ENCODE measurements at regions not wholly inside any gene's neighbourhood (a gene's known extent, or its start where the extent isn't known, plus 50 kb on each side); places are given as distances from the start of the nearest gene placed in this dataset.

GRCh38 chr2:14544247-14544646 lies 88.3 kb upstream of the LRATD1 start:
- Histone ChIP-seq H2BK12ac (ENCODE audit: low read length) (no peak overlapping the region), H3K9ac (ENCODE audit: low read depth, low read length, poor library complexity) (no peak overlapping the region), H2AFZ (ENCODE audit: low read length) (no peak overlapping the region), H3K79me1 (ENCODE audit: low read depth, low read length) (no peaks in the 10 kb centered on the region), H4K91ac (ENCODE audit: low read depth, low read length, poor library complexity) (no peak overlapping the region), H3K27me3 (ENCODE audit: control insufficient read depth in 3 of 3, insufficient read depth in 3 of 3, low read depth in 1 of 3, low read length in 3 of 3) (no peaks in the 10 kb centered on the region), H3K18ac (ENCODE audit: low read length) (no peak overlapping the region), H3K4me2 (ENCODE audit: insufficient read depth, low read length, poor library complexity, severe bottlenecking) (no peak overlapping the region), H3K36me3 (replicated peaks in 1 of 2; ENCODE audit: control insufficient read depth in 2 of 2, insufficient read depth in 2 of 2, low read length in 2 of 2) (no peaks in the 10 kb centered on the region), H3K4me3 (ENCODE audit: low read length in 2 of 2) (no peak overlapping the region), H4K8ac (ENCODE audit: low read depth, low read length) (no peak overlapping the region), H2BK120ac (ENCODE audit: low read depth, low read length) (no peak overlapping the region), H2BK5ac (ENCODE audit: low read length) (no peak overlapping the region), H2AK5ac (ENCODE audit: low read depth, low read length) (no peak overlapping the region), H3K14ac (ENCODE audit: low read length) (no peak overlapping the region), H3K4ac (ENCODE audit: low read length) (no peak overlapping the region), H3K4me1 (ENCODE audit: control insufficient read depth in 2 of 2, insufficient read depth in 1 of 2, low read depth in 1 of 2, low read length in 2 of 2) (no peaks in the 10 kb centered on the region), H2BK15ac (ENCODE audit: low read length) (no peak overlapping the region), H3K9me3 (replicated peaks in 1 of 2; ENCODE audit: control insufficient read depth in 2 of 2, insufficient read depth in 1 of 2, low read depth in 1 of 2, low read length in 2 of 2) (peaks cover 0 to 2% of the 10 kb centered on the region in 2 donors), H3K23ac (ENCODE audit: low read depth, low read length, poor library complexity) (no peak overlapping the region), H3K27ac (replicated peaks; ENCODE audit: low read length) (no peak overlapping the region)
- WGBS, 2 donors (ENCODE audit: extremely low coverage in 2 of 2, insufficient read length in 2 of 2, insufficient replicate concordance in 1 of 2), result no CpG with 5 or more reads among the region's 4 CpGs
- DNase-seq (ENCODE audit: low spot score), result no peak

GRCh38 chr2:14547830-14548229 lies 84.7 kb upstream of the LRATD1 start:
- Histone ChIP-seq H3K9me3 (replicated peaks in 1 of 2; ENCODE audit: control insufficient read depth in 2 of 2, insufficient read depth in 1 of 2, low read depth in 1 of 2, low read length in 2 of 2) (peaks cover 0 to 2% of the 10 kb centered on the region in 2 donors), H3K23ac (ENCODE audit: low read depth, low read length, poor library complexity) (no peak overlapping the region), H2BK12ac (ENCODE audit: low read length) (no peak overlapping the region), H3K4me3 (ENCODE audit: low read length in 2 of 2) (no peak overlapping the region), H4K91ac (ENCODE audit: low read depth, low read length, poor library complexity) (no peak overlapping the region), H2BK15ac (ENCODE audit: low read length) (no peak overlapping the region), H3K14ac (ENCODE audit: low read length) (no peak overlapping the region), H3K79me1 (ENCODE audit: low read depth, low read length) (no peaks in the 10 kb centered on the region), H2AK5ac (ENCODE audit: low read depth, low read length) (no peak overlapping the region), H3K36me3 (replicated peaks in 1 of 2; ENCODE audit: control insufficient read depth in 2 of 2, insufficient read depth in 2 of 2, low read length in 2 of 2) (no peaks in the 10 kb centered on the region), H3K4me2 (ENCODE audit: insufficient read depth, low read length, poor library complexity, severe bottlenecking) (no peak overlapping the region), H2BK5ac (ENCODE audit: low read length) (no peak overlapping the region), H3K27ac (replicated peaks; ENCODE audit: low read length) (no peak overlapping the region), H3K18ac (ENCODE audit: low read length) (no peak overlapping the region), H3K9ac (ENCODE audit: low read depth, low read length, poor library complexity) (no peak overlapping the region), H3K27me3 (ENCODE audit: control insufficient read depth in 3 of 3, insufficient read depth in 3 of 3, low read depth in 1 of 3, low read length in 3 of 3) (no peaks in the 10 kb centered on the region), H2BK120ac (ENCODE audit: low read depth, low read length) (no peak overlapping the region), H2AFZ (ENCODE audit: low read length) (no peak overlapping the region), H3K4me1 (ENCODE audit: control insufficient read depth in 2 of 2, insufficient read depth in 1 of 2, low read depth in 1 of 2, low read length in 2 of 2) (no peaks in the 10 kb centered on the region), H4K8ac (ENCODE audit: low read depth, low read length) (no peak overlapping the region), H3K4ac (ENCODE audit: low read length) (no peak overlapping the region)
- DNase-seq (ENCODE audit: low spot score), result no peak
- WGBS, 2 donors (ENCODE audit: extremely low coverage in 2 of 2, insufficient read length in 2 of 2, insufficient replicate concordance in 1 of 2), result no CpG with 5 or more reads among the region's 1 CpG

- H3K9me3 ChIP-seq (replicated peaks in 1 of 2; ENCODE audit: control insufficient read depth in 2 of 2, insufficient read depth in 1 of 2, low read depth in 1 of 2, low read length in 2 of 2), result no peaks in the 10 kb centered on the region
- no peak overlapping the region for H3K18ac ChIP-seq (ENCODE audit: low read length)
- no peak overlapping the region for H2BK120ac ChIP-seq (ENCODE audit: low read depth, low read length)
- H2AK5ac ChIP-seq (ENCODE audit: low read depth, low read length), result no peak overlapping the region
- H3K79me1 ChIP-seq (ENCODE audit: low read depth, low read length), result no peaks in the 10 kb centered on the region
- no peaks in the 10 kb centered on the region for H3K4me1 ChIP-seq (ENCODE audit: control insufficient read depth in 2 of 2, insufficient read depth in 1 of 2, low read depth in 1 of 2, low read length in 2 of 2)
- H2AFZ ChIP-seq (ENCODE audit: low read length), result no peak overlapping the region
- H3K14ac ChIP-seq (ENCODE audit: low read length), result no peak overlapping the region
- H2BK15ac ChIP-seq (ENCODE audit: low read length), result no peak overlapping the region
- H3K4me2 ChIP-seq (ENCODE audit: insufficient read depth, low read length, poor library complexity, severe bottlenecking), result no peak overlapping the region
- 100% methylated on average over 2 of the region's 3 CpGs; no CpG with 5 or more reads in 1 of the 2 donors for WGBS, 2 donors (ENCODE audit: extremely low coverage in 2 of 2, insufficient read length in 2 of 2, insufficient replicate concordance in 1 of 2)
- H3K4me3 ChIP-seq (ENCODE audit: low read length in 2 of 2), result no peak overlapping the region
- no peak overlapping the region for H4K91ac ChIP-seq (ENCODE audit: low read depth, low read length, poor library complexity)
- no peak overlapping the region for H3K23ac ChIP-seq (ENCODE audit: low read depth, low read length, poor library complexity)
- H3K9ac ChIP-seq (ENCODE audit: low read depth, low read length, poor library complexity), result no peak overlapping the region
- no peak overlapping the region for H2BK5ac ChIP-seq (ENCODE audit: low read length)
- H3K36me3 ChIP-seq (replicated peaks in 1 of 2; ENCODE audit: control insufficient read depth in 2 of 2, insufficient read depth in 2 of 2, low read length in 2 of 2), result no peaks in the 10 kb centered on the region
- H4K8ac ChIP-seq (ENCODE audit: low read depth, low read length), result no peak overlapping the region
- H3K27me3 ChIP-seq (ENCODE audit: control insufficient read depth in 3 of 3, insufficient read depth in 3 of 3, low read depth in 1 of 3, low read length in 3 of 3), result no peaks in the 10 kb centered on the region
- no peak overlapping the region for H3K27ac ChIP-seq (replicated peaks; ENCODE audit: low read length)
- no peak for DNase-seq (ENCODE audit: low spot score)
- no peak overlapping the region for H2BK12ac ChIP-seq (ENCODE audit: low read length)
- H3K4ac ChIP-seq (ENCODE audit: low read length), result no peak overlapping the region
These were observed 81.9 kb upstream of the LRATD1 start for GRCh38 chr2:14550658-14551057.

GRCh38 chr2:14551069-14551468 lies 81.4 kb upstream of the LRATD1 start:
- no peak overlapping the region for H3K14ac ChIP-seq (ENCODE audit: low read length)
- no peak overlapping the region for H2BK12ac ChIP-seq (ENCODE audit: low read length)
- no peak overlapping the region for H2AK5ac ChIP-seq (ENCODE audit: low read depth, low read length)
- no peak overlapping the region for H3K9ac ChIP-seq (ENCODE audit: low read depth, low read length, poor library complexity)
- H3K36me3 ChIP-seq (replicated peaks in 1 of 2; ENCODE audit: control insufficient read depth in 2 of 2, insufficient read depth in 2 of 2, low read length in 2 of 2), result no peaks in the 10 kb centered on the region
- H3K27ac ChIP-seq (replicated peaks; ENCODE audit: low read length), result no peak overlapping the region
- H2BK5ac ChIP-seq (ENCODE audit: low read length), result no peak overlapping the region
- H3K23ac ChIP-seq (ENCODE audit: low read depth, low read length, poor library complexity), result no peak overlapping the region
- no CpG with 5 or more reads among the region's 3 CpGs for WGBS, 2 donors (ENCODE audit: extremely low coverage in 2 of 2, insufficient read length in 2 of 2, insufficient replicate concordance in 1 of 2)
- no peak overlapping the region for H3K4me2 ChIP-seq (ENCODE audit: insufficient read depth, low read length, poor library complexity, severe bottlenecking)
- H3K4me3 ChIP-seq (ENCODE audit: low read length in 2 of 2), result no peak overlapping the region
- H3K79me1 ChIP-seq (ENCODE audit: low read depth, low read length), result no peaks in the 10 kb centered on the region
- no peaks in the 10 kb centered on the region for H3K4me1 ChIP-seq (ENCODE audit: control insufficient read depth in 2 of 2, insufficient read depth in 1 of 2, low read depth in 1 of 2, low read length in 2 of 2)
- H4K91ac ChIP-seq (ENCODE audit: low read depth, low read length, poor library complexity), result no peak overlapping the region
- no peak overlapping the region for H2BK15ac ChIP-seq (ENCODE audit: low read length)
- H3K9me3 ChIP-seq (replicated peaks in 1 of 2; ENCODE audit: control insufficient read depth in 2 of 2, insufficient read depth in 1 of 2, low read depth in 1 of 2, low read length in 2 of 2), result no peaks in the 10 kb centered on the region
- no peaks in the 10 kb centered on the region for H3K27me3 ChIP-seq (ENCODE audit: control insufficient read depth in 3 of 3, insufficient read depth in 3 of 3, low read depth in 1 of 3, low read length in 3 of 3)
- H4K8ac ChIP-seq (ENCODE audit: low read depth, low read length), result no peak overlapping the region
- no peak overlapping the region for H2BK120ac ChIP-seq (ENCODE audit: low read depth, low read length)
- H2AFZ ChIP-seq (ENCODE audit: low read length), result no peak overlapping the region
- no peak overlapping the region for H3K4ac ChIP-seq (ENCODE audit: low read length)
- no peak for DNase-seq (ENCODE audit: low spot score)
- H3K18ac ChIP-seq (ENCODE audit: low read length), result no peak overlapping the region

Data from neuronal stem cell (in vitro differentiated cells).